HepG2 (cell line): ENCODE measurements at regions not wholly inside any gene's neighbourhood (a gene's known extent, or its start where the extent isn't known, plus 50 kb on each side); places are given as distances from the start of the nearest gene placed in this dataset.
A peak's percentile ranks its signal among the peaks of the same experiment; 100 is the strongest.

ENCODE experiments used
- ATF7-NPFF ChIP-seq: sonication (generic); formaldehyde crosslinking; IDR thresholded peaks from 2 replicates; pipeline ENCODE4 v1.8.1; 2023; ENCODE audit warnings: mild to moderate bottlenecking, low read depth, missing genetic modification reagents, moderate library complexity
- CREB1 ChIP-seq, 2 experiments: fragments of 450-650 bp in 1 of 2; IDR thresholded peaks; 2 replicates each; pipeline ENCODE4 v1.6.1; 2016 to 2017; ENCODE audit warnings: control low read depth in 1 of 2, mild to moderate bottlenecking in 1 of 2, missing compliant biosample characterization in 1 of 2, missing genetic modification characterization in 1 of 2
- HIVEP1 ChIP-seq: sonication (generic); formaldehyde crosslinking; IDR thresholded peaks from 2 replicates; pipeline ENCODE4 v1.4.0; 2020; ENCODE audit warnings: mild to moderate bottlenecking, missing genetic modification reagents
- KDM2A ChIP-seq: sonication (generic); formaldehyde crosslinking; IDR thresholded peaks from 2 replicates; pipeline ENCODE4 v1.4.0; 2020; ENCODE audit warnings: low read depth, missing genetic modification reagents, borderline replicate concordance
- KLF9 ChIP-seq: IDR thresholded peaks from 2 replicates; pipeline ENCODE4 v1.6.1; 2016; ENCODE audit warnings: low read depth
- REL ChIP-seq: sonication (generic); formaldehyde crosslinking; conservative IDR thresholded peaks from 2 replicates; pipeline ENCODE4 v1.8.0; 2022; ENCODE audit warnings: mild to moderate bottlenecking, missing genetic modification reagents, moderate library complexity
- SAFB2 ChIP-seq: sonication (generic); formaldehyde crosslinking; IDR thresholded peaks from 2 replicates; pipeline ENCODE4 v1.5.1; 2020; ENCODE audit warnings: missing genetic modification reagents, low read depth, mild to moderate bottlenecking, borderline replicate concordance
- STAG1 ChIP-seq: sonication (generic); formaldehyde crosslinking; IDR thresholded peaks from 2 replicates; pipeline ENCODE4 v1.4.0; 2020; ENCODE audit warnings: missing genetic modification reagents
- ZBTB8A ChIP-seq: sonication (generic); formaldehyde crosslinking; IDR thresholded peaks from 2 replicates; pipeline ENCODE4 v1.4.0; 2020; ENCODE audit warnings: mild to moderate bottlenecking, low read depth, missing genetic modification reagents, borderline replicate concordance
- ZMYM2 ChIP-seq: sonication (generic); formaldehyde crosslinking; IDR thresholded peaks from 2 replicates; pipeline ENCODE4 v1.8.0; 2022; ENCODE audit warnings: mild to moderate bottlenecking, missing genetic modification reagents
- ZNF589 ChIP-seq: sonication (generic); formaldehyde crosslinking; conservative IDR thresholded peaks from 2 replicates; pipeline ENCODE4 v1.8.0; 2022; ENCODE audit warnings: mild to moderate bottlenecking, moderate library complexity, missing genetic modification reagents
- ZNF607 ChIP-seq: sonication (generic); formaldehyde crosslinking; IDR thresholded peaks from 2 replicates; pipeline ENCODE4 v1.5.1; 2020; ENCODE audit warnings: missing genetic modification reagents, mild to moderate bottlenecking, borderline replicate concordance
- ZNF652 ChIP-seq: IDR thresholded peaks from 2 replicates; pipeline ENCODE4 v1.6.1; 2016; ENCODE audit warnings: low read depth, borderline replicate concordance
- ZNF674 ChIP-seq: sonication (generic); formaldehyde crosslinking; IDR thresholded peaks from 2 replicates; pipeline ENCODE4 v1.5.0; 2020; ENCODE audit warnings: low read depth, mild to moderate bottlenecking, missing genetic modification reagents
- ZNF792 ChIP-seq: IDR thresholded peaks from 2 replicates; pipeline ENCODE4 v1.6.1; 2016
- ZSCAN5A ChIP-seq: sonication (generic); formaldehyde crosslinking; IDR thresholded peaks from 2 replicates; pipeline ENCODE4 v1.8.0; 2022; ENCODE audit warnings: mild to moderate bottlenecking, missing genetic modification reagents, borderline replicate concordance
- TF ChIP-seq, protein P1 (sequence below): sonication (generic); formaldehyde crosslinking; IDR thresholded peaks from 2 replicates; pipeline ENCODE4 v1.5.0; 2020; ENCODE audit warnings: mild to moderate bottlenecking, missing genetic modification reagents, moderate library complexity
- TF ChIP-seq, protein P2 (sequence below): sonication (generic); formaldehyde crosslinking; IDR thresholded peaks from 2 replicates; pipeline ENCODE4 v1.4.0; 2020; ENCODE audit warnings: missing genetic modification reagents, borderline replicate concordance
- TF ChIP-seq, protein P3 (sequence below): sonication (generic); formaldehyde crosslinking; IDR thresholded peaks from 2 replicates; pipeline ENCODE4 v1.5.0; 2020; ENCODE audit warnings: missing genetic modification reagents, mild to moderate bottlenecking, borderline replicate concordance

- no peak for TF ChIP-seq SAFB2
- TF ChIP-seq ZNF607 (CRISPR knock-in tag) = no peak
- TF ChIP-seq STAG1 (CRISPR knock-in tag) = peak; percentile 62
- no peak for TF ChIP-seq ZNF674
- TF ChIP-seq KLF9 (CRISPR knock-in tag) = no peak
- TF ChIP-seq ZMYM2 (CRISPR knock-in tag) = no peak
- no peak for TF ChIP-seq REL (CRISPR knock-in tag)
- TF ChIP-seq, protein P1, sequence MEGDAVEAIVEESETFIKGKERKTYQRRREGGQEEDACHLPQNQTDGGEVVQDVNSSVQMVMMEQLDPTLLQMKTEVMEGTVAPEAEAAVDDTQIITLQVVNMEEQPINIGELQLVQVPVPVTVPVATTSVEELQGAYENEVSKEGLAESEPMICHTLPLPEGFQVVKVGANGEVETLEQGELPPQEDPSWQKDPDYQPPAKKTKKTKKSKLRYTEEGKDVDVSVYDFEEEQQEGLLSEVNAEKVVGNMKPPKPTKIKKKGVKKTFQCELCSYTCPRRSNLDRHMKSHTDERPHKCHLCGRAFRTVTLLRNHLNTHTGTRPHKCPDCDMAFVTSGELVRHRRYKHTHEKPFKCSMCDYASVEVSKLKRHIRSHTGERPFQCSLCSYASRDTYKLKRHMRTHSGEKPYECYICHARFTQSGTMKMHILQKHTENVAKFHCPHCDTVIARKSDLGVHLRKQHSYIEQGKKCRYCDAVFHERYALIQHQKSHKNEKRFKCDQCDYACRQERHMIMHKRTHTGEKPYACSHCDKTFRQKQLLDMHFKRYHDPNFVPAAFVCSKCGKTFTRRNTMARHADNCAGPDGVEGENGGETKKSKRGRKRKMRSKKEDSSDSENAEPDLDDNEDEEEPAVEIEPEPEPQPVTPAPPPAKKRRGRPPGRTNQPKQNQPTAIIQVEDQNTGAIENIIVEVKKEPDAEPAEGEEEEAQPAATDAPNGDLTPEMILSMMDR (CRISPR knock-in tag) = peak; percentile 77
- no peak for TF ChIP-seq ZNF652 (CRISPR knock-in tag)
- no peak for TF ChIP-seq CREB1 (IDR thresholded peaks at IDR 0.05)
- TF ChIP-seq CREB1 (CRISPR knock-in tag; IDR thresholded peaks at IDR 0.05) = no peak
- TF ChIP-seq HIVEP1 (CRISPR knock-in tag) = no peak
- TF ChIP-seq ATF7-NPFF (CRISPR knock-in tag) = no peak
- TF ChIP-seq ZSCAN5A (CRISPR knock-in tag) = no peak
- peak; percentile 38; the same call in 1 of the 2 replicates for TF ChIP-seq KDM2A (CRISPR knock-in tag)
- no peak for TF ChIP-seq ZNF589 (CRISPR knock-in tag)
- no peak for TF ChIP-seq ZBTB8A
- TF ChIP-seq, protein P2, sequence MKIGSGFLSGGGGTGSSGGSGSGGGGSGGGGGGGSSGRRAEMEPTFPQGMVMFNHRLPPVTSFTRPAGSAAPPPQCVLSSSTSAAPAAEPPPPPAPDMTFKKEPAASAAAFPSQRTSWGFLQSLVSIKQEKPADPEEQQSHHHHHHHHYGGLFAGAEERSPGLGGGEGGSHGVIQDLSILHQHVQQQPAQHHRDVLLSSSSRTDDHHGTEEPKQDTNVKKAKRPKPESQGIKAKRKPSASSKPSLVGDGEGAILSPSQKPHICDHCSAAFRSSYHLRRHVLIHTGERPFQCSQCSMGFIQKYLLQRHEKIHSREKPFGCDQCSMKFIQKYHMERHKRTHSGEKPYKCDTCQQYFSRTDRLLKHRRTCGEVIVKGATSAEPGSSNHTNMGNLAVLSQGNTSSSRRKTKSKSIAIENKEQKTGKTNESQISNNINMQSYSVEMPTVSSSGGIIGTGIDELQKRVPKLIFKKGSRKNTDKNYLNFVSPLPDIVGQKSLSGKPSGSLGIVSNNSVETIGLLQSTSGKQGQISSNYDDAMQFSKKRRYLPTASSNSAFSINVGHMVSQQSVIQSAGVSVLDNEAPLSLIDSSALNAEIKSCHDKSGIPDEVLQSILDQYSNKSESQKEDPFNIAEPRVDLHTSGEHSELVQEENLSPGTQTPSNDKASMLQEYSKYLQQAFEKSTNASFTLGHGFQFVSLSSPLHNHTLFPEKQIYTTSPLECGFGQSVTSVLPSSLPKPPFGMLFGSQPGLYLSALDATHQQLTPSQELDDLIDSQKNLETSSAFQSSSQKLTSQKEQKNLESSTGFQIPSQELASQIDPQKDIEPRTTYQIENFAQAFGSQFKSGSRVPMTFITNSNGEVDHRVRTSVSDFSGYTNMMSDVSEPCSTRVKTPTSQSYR = no peak
- no peak for TF ChIP-seq ZNF792 (CRISPR knock-in tag)
- TF ChIP-seq, protein P3, sequence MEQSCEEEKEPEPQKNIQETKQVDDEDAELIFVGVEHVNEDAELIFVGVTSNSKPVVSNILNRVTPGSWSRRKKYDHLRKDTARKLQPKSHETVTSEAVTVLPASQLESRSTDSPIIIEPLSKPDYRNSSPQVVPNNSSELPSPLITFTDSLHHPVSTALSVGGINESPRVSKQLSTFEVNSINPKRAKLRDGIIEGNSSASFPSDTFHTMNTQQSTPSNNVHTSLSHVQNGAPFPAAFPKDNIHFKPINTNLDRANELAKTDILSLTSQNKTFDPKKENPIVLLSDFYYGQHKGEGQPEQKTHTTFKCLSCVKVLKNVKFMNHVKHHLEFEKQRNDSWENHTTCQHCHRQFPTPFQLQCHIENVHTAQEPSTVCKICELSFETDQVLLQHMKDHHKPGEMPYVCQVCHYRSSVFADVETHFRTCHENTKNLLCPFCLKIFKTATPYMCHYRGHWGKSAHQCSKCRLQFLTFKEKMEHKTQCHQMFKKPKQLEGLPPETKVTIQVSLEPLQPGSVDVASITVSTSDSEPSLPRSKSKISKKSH (CRISPR knock-in tag) = no peak
Measured at GRCh38 chr18:76274468-76275289, 220.4 kb downstream of the ZNF516 start (continued).
